T47D (cell line): ENCODE measurements at regions not wholly inside any gene's neighbourhood (a gene's known extent, or its start where the extent isn't known, plus 50 kb on each side); places are given as distances from the start of the nearest gene placed in this dataset.

ENCODE experiments used
- DNase-seq, 2 experiments: peaks; one replicate each; pipeline versions ENCODE4 v3.0.0 to v3.0.0-alpha.2; 2011 to 2012; ENCODE audit warnings: low read depth in 1 of 2, low spot score in 1 of 2
- JUND ChIP-seq: IDR thresholded peaks from 2 replicates; pipeline ENCODE4 v1.6.1; 2012; ENCODE audit warnings: low read depth
- in situ Hi-C: cut with HindIII; loops from 2 replicates; pipeline ENCODE4 v1.10.0; 2016; ENCODE audit warnings: low sequenced_read_pairs, low pct_unique_long_range_greater_than_20kb

GRCh38 chr1:48105165-48105564 lies 108.0 kb upstream of the TRABD2B start:
- in situ Hi-C loops, result no loop called here
- peak in 1 of 2 experiments; percentile 18 for DNase-seq

DNA sequence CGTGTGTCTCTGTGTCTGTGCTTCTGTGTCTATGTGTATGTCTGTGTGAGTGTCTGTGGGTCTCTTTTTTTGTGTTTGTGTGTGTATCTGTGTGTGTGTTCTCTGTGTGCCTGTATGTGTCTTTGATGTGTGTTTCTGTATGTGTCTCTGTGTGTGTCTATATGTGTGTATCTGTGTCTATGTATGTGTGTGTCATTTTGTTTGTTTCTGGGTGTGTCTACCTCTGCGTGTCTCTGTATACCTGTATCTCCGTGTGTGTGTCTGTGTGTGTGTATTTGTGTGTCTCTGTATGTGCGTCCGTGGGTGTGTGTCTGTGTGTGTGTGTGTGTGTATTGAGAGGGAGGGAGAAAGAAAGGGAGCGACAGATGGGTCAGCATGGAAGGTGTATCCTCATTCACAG lies 106.3 kb upstream of the TRABD2B start:
- TF ChIP-seq JUND, result no peak
- no peak for DNase-seq
- in situ Hi-C loops, result no loop called here

More at GRCh38 chr1:48105165-48105564, 108.0 kb upstream of the TRABD2B start:
- no peak for TF ChIP-seq JUND

DNA sequence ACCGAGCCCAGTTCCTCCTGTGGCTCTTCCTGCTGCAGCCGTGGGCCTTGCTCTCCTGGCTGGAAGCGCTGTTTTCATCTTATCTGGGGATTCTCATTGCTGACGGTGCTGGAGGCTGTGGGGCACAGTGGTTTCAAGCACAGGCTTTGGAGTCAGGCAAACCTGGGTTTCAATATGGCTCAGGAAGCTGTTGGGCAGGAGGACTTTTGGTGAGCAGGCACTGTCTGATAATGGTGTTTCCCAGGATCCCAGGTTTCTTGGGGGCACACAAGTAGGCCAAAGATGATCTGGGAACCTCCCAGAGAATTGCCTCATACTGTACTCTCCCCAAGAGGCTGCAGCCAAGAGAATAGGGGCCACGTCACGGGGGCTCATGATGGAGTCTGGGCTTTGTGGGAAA lies 105.6 kb upstream of the TRABD2B start:
- DNase-seq, result no peak
- no peak for TF ChIP-seq JUND
- in situ Hi-C loops, result no loop called here

DNA sequence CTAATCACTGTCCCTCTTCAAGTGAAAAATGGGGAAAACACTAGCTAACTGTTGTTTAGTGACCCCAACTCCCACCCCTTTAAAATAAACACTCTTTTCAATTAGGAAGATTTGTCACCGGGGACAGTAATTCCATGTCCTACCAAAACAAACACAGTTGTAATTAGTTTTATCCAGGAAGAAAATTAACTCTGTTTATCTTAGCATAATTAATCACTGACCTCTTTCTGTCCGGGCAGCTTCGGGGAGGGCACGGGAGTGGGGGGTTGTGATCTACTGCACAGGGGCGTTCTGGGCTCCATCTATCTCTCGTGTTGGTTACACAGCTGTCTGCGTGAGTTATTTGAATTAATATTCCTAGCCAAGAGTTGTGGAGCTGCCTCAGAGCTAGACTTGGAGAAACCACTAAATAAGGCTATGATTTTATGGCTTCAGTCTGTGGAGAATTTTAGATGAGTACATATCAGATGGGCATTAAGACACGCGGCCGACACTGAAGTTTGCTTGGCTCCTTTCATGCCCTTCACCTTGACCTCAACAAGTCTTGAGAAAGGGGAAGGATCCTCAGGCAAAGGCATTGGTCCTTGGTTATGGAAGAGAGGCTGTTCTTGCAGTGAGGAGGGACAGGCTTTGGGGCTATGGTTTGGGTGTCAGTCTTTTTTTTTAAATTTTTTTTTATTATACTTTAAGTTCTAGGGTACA lies 102.0 kb upstream of the TRABD2B start:
- no peak for DNase-seq
- no peak for TF ChIP-seq JUND
- in situ Hi-C loops, result no loop called here

DNA sequence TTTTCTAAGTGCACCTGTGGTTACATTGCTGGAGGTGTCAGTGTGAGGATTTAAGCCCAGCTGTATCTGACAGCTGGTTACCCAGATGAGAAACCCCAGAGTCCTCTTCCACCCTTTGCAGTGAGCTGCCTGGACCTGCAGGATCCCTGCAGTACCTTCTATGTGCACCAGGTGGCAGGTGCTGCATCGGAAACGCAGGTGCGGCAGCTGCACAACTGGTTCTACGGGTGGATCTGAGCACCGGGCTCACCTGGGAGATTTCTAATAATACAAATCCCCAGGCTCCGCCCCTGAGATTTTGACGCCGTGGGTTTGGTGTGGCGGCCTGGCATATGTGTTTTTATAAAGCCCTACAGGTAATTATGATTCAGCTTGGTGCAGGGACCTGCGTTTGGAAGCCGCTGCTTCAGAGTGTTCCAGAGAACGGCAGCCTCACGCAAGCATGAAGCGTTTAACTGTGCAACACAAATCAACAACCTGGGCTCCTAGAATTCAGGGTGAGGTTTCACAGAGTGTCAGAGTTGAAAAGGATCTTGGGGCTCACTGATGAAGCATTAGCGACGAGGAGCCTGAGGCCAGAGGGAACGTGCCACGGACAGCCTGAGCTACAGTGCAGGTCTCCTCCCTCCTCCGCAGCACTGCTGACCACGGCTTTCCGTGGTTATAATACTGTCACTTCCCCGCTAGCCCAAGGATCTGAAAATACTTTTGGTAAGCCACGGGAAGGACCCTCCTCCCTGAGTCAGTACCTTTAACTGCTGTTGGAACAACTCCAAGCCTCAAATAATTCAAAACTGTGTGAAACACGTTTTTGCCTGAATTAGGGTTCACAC lies 96.7 kb upstream of the TRABD2B start:
- in situ Hi-C loops, result no loop called here
- peak; percentile 78 to 88 for DNase-seq
- TF ChIP-seq JUND, result no peak

DNA sequence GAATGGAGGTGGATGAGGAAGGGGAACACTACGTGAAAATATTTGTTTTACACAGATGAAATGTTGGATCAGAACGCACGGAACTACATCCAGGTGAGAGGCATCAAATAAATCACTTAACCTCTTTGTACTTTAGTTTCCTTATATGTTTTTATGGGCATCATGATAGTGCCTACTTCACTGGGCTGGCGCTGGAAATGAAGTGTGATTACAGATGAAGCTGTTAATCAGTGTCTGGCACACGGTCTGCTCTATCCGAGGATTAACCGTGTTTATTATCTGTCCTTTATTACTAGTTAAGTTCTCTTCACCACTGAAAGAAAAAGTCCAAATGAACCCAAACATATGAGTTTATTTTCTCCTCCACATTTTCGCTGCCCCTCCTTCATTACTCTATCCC lies 96.0 kb upstream of the TRABD2B start:
- no peak for DNase-seq
- no peak for TF ChIP-seq JUND
- in situ Hi-C loops, result no loop called here

DNA sequence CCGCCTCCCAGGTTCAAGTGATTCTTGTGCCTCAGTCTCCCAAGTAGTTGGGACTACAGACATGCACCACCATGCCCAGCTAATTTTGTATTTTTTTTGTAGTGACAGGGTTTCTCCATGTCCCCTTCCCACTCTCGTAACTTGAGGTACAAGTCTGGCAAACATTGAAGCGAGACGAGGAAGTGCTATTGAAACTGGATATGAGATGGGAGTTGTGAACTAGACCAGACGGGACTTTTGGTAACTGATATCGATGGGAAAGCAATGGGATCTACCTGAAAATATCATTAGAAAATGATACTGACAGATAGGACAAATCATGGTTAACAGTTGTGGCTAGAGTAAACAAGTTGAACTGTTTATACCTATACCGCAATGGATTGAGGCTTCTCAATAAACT lies 95.2 kb upstream of the TRABD2B start:
- no peak for TF ChIP-seq JUND
- no peak for DNase-seq
- in situ Hi-C loops, result no loop called here

GRCh38 chr1:48089356-48089891 lies 92.2 kb upstream of the TRABD2B start:
- in situ Hi-C loops, result no loop called here
- no peak for DNase-seq
- no peak for TF ChIP-seq JUND

GRCh38 chr1:48084826-48085225 lies 87.6 kb upstream of the TRABD2B start:
- no peak for DNase-seq
- no peak for TF ChIP-seq JUND
- in situ Hi-C loops, result no loop called here

GRCh38 chr1:48082271-48082962 lies 85.2 kb upstream of the TRABD2B start:
- TF ChIP-seq JUND, result no peak
- in situ Hi-C loops, result no loop called here
- no peak for DNase-seq

DNA sequence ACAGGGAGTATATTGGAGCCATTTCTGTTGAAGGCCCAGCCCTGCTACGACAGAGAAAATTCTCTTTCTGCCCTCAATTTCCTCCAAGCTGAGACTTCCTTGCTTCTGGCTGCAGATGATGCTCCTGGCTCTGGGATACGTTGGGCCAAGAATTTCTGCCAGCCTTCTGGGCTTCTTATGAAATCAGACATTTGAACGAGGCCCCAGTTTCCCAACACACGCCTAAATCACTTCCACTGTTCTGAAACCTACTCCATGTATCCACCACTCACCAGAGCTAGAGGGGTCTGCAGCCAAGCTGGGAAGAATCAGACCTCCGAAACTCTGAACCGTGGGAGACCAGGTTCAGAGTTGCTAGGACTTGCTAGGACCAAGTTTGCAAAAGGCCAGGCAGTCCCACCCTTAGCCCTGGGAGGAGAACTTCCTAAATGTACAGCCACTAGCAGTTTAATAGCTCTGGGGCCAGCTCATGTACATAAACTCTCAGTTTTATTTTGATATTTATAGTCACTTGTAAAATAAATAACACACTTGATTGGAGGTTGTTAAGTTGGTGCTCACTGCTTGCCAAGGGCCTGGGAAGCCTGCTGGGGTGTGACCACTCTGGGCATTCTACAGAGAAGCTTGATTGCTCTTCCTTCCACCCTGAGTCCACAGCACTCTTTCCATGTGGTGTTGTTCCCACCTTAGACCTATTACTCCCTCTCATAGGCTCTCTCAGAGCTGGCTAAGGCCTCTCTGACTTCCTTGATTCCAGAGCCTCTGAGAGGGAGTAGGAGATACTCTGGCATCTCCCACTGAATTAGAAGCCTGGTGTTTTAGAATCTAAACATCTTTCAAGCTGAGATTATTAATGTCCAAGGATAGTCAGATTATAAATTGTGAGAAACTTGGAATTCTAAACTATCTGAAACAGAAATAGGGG lies 83.4 kb upstream of the TRABD2B start:
- in situ Hi-C loops, result no loop called here
- no peak for DNase-seq
- no peak for TF ChIP-seq JUND

- in situ Hi-C loops, result no loop called here
- no peak for DNase-seq
- TF ChIP-seq JUND, result no peak
Measured at GRCh38 chr1:48079096-48079495, 81.9 kb upstream of the TRABD2B start.
